ENCODE measurements at regions not wholly inside any gene's neighbourhood (a gene's known extent, or its start where the extent isn't known, plus 50 kb on each side); places are given as distances from the start of the nearest gene placed in this dataset.

DNA sequence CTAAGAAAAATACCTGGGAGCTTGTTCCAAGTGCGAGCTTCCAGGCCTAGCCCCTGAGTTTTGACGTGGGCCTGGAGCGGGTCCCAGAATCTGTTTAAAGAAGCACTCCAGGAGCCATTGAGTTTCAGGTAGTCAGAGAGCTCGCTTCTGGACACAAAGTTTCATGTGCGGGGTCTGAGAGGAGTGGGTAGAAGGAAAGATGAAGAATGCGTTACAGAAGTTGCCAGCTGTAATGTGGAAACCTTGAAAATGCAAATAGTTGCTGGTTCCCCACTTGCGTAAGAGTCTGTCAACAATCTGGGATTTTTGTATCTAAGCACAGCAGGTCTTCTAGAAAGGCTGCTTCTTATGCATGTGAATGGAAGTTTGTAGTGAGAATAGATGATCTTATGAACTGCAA, 77.5 kb upstream of the CLCN4 start:
- DNase-seq (ENCODE audit: low spot score): no peak

DNA sequence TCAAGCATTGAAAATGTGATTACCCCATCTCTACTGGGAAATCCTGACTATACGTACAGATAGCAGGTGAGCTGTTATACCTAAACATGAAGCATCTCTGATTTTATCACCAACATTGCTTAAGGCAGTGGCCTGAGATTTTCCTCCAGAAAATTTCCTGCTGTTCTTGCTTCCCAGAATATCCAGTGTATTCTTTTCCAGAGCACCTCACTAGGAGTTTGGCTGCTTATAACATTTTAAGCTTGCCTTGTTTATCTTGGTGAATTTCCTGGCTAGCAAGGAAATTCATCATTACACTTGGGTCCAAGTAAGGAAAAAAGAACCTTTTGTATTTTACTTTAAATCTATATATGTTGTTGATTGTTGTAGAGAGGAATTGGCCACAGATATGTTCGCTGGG, 73.0 kb upstream of the CLCN4 start:
- no peak for DNase-seq (ENCODE audit: low spot score)

DNA sequence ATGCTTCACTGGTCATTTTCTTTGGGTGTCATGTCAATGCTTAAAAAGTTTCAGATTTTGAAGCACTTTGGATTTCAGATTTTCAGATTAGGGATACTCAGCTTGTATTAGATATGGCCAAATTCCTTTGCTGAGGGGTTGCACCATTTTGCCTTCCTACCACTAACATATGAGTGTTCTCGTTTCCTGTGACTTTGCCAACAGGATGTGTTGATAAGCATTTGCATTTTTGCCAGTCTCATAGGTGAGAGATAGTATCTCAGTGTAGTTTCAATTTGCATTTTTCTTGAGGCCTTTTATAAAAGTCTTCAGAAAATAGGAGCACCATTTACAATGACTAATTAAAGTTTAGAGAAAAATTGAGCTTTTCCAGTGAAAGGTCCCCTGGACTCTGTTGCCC, 71.6 kb upstream of the CLCN4 start:
- no peak for DNase-seq (ENCODE audit: low spot score)

DNA sequence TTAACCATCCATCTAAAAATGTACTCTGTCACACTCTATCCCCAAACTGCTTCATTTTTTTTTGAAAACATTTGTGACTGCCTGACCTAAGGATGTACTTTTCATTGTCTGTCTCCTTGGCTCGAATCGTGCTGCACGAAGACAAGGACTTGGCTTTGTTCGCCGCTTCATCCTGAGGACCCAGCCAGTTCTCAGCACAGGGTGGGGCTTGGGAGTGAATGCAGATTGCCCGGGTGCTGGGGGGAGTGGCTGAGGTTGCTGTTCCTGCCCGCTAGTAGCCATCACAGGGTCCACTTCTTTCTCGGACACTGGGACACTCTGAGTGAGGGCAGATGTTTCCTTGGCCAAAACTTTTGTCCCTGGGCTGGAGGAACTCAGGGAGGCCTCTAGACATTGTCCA, 70.1 kb upstream of the CLCN4 start:
- DNase-seq (ENCODE audit: low spot score): no peak

DNA sequence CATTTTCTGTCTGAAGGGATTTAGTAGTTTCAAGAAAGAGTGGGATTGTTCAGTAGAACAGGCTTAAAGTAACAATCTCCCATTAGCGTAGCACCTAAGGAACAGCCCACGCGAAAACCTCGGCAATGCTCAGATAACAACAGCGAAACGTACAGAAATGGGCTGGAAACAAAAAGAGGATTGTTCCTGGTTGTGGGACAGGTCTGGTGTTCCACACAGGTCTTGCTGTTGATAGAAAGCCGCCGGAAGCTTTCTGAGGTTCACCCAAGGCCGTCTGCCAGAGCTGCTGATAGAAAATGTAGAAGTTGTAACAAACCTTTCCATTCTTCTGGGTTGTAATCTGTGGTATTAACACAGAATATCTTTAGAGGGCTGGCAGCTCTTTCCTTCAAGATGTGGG, 69.4 kb upstream of the CLCN4 start:
- no peak for DNase-seq (ENCODE audit: low spot score)

DNA sequence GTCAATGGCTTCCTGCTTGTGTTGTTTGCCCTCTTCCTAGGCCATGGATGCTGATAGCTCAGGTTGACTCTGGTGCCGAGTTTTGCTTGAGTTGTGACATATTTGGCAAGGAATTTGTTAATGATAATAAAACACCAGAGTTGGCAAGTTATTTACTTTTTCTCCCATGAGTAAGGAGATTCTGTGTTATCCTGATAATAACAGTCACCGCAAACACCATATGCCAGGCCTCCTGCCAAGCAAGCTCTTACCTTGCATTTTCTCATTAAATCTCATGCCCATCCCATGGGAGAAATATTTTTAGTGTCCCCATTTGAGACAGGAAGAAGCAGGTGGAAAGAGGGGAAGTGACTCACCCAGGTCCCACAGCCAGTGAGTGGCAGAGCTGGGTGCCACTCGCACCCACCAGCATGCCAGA, 67.4 kb upstream of the CLCN4 start:
- DNase-seq (ENCODE audit: low spot score): no peak

DNA sequence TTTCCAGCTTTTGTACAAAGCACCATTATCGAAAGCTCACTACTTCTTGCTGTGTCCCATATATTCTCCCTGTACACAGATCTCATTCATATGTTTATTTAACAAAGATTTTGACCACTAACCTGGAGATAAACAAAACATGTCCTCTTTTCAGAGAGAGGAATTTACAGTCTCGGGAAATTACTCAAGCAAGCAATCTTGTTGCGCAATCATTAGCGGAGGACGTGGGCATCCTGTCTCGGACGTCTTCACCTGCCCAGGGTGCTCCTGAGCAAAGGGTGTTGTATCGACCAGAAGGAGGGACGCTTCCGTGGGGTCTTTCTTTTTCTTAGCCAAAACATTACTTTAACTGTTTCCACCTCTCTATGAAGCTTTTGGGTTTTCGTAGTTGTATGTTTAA, 66.5 kb upstream of the CLCN4 start:
- DNase-seq (ENCODE audit: low spot score): no peak

DNA sequence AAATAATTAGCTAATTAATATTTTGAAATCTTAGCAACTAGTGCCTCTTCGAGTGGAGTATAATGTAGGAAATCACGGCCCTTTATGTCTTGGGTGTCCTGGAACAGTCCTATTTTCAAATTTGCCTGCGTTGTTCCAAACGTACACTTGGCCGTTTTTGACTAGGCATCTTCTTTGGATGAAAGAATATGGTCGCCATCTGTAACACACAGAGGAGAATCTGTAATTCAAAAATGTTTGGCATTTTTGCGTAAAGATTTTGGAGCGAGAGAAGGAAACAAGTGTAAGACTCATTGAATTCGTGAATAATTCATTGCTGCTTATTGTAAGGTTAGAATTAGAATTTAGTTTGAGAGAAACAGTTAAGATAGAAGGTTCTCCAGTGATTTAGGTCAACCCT, 61.5 kb upstream of the CLCN4 start:
- DNase-seq (ENCODE audit: low spot score): no peak

DNA sequence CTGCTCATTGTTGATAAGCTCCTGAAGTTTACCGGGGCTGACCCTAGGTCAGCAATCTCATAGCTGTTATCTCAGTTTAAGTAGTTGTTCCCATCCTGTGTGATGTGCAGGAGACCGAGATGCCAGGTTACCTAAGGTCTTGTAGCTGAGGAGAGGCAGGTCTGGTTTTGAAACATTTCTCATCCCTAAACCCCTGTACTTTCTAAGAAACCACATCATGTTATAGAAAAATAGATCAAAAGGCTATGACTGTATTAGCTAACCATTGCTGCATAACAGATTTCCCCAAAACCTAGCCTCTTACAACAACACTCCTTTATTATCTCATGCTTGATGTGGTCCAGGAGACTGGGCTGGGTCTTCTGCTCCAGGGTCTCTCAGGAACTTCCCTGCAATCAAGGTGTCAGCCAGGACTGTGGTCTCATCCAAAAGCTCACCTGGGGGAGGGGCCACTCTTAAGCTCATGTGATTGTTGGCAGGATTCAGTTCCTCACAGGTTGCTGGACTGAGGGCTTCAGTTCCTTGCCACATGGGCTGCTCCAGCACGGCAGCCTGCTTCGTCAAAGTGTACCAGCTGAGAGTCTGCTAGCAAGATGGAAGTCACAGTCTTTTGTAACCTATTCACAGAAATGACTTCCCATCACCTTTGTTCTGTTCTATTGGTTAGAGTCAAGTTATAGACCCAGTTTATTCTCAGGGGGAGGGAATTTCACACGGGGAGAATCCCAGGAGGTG, 60.9 kb upstream of the CLCN4 start:
- no peak for DNase-seq (ENCODE audit: low spot score)

DNA sequence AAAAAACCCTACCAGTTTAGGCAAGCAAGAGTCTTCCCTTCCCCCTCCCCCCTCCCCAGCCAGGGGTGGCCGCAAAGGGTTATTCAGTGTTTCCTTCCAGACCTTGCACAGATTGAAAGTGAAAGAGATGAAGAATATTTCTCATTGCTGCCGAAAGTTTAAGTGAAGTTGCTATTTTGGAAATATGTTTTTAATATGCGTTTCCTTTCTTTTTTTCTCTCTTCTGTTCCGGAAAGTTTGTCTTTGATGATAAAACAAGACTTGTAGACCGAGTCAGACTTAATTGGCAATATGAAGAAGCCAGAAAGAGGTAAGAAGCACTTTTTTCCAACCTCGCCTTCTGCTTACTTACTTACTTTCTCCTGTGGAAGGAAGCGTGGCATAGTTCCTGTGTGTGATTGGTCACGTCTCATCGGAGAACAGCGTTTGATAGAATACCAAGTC, 58.5 kb upstream of the CLCN4 start:
- DNase-seq (ENCODE audit: low spot score): no peak

DNA sequence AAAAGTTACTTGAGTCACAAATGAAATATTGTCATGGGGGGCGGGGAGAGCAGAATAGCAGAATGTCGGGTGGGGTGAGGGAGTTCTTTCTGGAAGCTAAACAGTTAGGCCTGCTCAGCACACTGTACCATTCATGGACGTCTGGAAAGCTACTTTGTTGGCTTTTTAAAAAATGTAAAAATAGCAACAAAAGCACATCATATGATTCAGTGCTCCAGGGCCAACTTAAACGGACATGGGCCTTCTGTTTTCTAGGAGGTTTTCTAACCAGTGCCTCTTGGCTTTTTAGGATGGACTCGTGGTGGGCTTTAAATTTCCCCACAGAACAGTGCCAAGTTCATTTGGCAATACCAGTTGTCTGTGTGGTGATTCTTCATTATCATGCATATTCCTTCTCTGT, 57.4 kb upstream of the CLCN4 start:
- DNase-seq (ENCODE audit: low spot score): no peak

DNA sequence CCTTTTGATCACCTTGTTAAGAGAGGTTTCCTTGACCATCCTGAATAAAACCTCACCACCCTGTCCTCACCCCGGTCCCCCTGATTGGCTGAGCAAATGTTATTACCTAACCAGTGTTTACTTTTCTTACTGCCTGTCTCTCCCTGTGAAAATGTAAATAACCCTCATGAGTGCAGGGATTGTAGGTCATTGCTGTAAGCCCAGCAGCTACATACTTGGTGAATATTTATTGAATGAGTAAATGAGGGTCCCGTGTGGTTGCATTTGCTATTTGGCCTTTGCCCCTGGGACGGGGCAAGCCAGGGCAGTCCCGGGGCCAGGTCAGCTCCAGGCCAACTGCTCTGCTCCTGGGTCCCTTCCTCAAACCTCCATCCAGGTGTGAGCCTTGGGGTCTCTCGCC, 55.5 kb upstream of the CLCN4 start:
- no peak for DNase-seq (ENCODE audit: low spot score)

DNA sequence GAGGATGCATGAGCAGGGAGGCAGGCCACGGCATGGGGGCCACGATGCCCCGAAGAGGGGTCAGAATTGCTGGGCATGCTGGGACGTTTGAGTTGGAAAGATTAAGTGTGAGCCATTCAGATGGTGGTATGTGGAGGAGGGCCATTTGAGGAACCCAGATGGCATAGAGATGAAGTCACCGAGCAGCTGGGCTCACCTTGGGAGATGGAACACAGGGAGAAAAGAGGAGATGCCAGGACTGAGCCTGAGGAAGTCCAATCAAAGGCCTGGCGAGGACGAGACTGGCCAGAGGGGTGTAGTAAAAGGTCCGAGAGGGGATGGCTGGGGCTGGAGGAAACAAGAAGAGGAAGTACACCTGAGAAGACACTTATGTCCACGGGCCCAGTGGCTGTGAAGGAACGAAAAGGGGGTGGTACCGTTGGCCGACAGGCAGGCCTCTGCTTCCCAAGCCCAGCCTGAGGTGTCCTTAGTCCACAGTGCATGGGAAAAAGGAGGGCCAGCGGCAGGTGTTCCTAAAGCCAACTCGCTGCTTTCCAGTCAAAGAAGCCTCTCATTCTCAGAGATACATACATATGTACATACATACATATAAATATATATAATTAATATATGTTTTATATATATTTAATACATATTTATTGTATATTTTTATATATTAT, 54.6 kb upstream of the CLCN4 start:
- no peak for DNase-seq (ENCODE audit: low spot score)

DNA sequence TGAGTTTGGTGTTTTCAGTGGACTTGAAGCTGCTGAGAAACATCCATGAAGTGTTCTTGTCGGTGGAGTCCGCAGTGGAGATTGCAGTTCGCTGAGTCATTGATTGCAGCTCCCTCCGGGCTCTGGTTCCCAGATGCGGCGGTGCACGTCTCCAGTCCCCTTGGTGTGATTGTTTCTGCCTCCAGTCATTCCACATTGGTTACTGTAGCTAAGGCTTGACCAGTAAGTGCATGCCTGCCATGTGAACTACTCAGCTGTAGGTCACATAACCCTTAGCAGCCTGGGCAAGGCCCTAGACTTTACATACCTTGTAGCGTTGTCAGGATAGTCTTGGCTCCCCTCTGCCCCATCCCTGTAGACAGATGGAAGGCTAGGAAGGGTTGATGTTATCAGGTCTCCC, 53.8 kb upstream of the CLCN4 start:
- DNase-seq (ENCODE audit: low spot score): no peak

DNA sequence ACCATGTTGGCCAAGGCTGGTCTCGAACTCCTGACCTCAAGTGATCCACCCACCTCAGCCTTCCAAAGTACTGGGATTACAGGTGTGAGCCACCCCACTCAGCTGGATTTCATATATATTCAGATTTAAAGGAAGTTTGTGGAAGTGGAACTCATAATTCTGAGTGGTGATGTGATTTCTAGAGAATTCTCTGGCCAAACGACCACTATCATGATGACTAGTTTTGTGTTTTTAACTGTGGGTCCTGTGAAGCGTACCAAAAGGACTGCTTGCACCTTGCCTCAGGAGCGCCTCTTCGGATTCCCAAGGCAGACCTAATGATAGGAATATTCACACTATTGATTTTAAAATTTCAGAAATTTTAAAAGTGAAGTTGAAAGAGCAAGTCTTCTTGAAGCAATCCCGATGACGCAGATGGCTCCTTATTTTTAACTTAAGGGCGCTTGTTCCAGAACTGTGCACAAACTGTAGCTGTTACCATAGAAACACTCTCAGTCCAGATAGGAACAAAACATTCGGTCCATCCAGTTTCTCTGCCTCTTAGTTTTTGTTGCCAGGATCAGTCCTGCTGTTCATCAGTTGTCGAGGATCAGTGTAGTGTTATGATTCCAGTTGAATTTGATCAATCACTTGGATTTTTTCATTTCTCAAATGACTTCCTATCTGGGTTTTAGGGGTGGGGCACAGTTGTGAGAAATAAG, 51.7 kb upstream of the CLCN4 start:
- DNase-seq (ENCODE audit: low spot score): no peak

DNA sequence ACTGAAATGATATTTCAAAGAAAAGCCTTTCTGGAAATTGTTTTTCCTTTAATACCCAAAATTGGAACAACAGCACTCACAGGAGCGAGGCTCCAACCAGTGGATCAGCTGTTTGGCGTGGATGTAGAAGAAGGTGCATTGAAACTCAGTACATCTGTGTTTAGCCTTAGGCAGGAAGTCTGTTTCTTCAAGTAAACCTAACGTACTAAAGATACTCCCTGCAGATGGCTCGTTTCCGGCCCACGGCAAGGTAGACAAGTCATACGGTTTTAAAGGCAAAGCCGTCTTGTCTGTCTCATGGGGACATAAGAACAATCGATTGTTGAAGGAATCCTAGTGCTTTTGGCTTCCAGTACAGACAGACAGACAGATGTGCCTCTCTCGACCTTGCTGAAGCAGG, 50.0 kb upstream of the CLCN4 start:
- DNase-seq (ENCODE audit: low spot score): no peak

Measured in iPS-NIHi11 (cell line).